Endothelial cell of umbilical vein (primary cell): ENCODE measurements at regions not wholly inside any gene's neighbourhood (a gene's known extent, or its start where the extent isn't known, plus 50 kb on each side); places are given as distances from the start of the nearest gene placed in this dataset.

Source experiments
- BruUV-seq: library from RNA; stranded (reverse); fragments of 400-500 nt; replicated peaks from 2 replicates; lab custom pipeline; 2021; lab: Mats Ljungman, UMichigan
- CTCF ChIA-PET: fragments of 300-600, 350-600 bp; sonication (Branson Sonifier 250); formaldehyde crosslinking; loops from one replicate; lab custom pipeline; 2021; ENCODE audit warnings: antibody characterized with exemption, inconsistent platforms; lab: Charles Lee
- POLR2A ChIA-PET: fragments of 300-600, 350-600 bp; sonication (Branson Sonifier 250); formaldehyde crosslinking; loops from one replicate; lab custom pipeline; 2021; ENCODE audit warnings: antibody characterized with exemption, inconsistent platforms; lab: Charles Lee
- DNase-seq: peaks from one replicate; pipeline ENCODE4 v3.0.0-alpha.2; 2011; ENCODE audit warnings: low read depth, low spot score
- FAIRE-seq: peaks from 2 replicates; lab custom pipeline; 2011; peaks lifted over from hg19 to GRCh38; lab: Jason Lieb, UNC
- H2AFZ ChIP-seq: 2 replicates; pipeline ENCODE4 v1.6.0; 2012; ENCODE audit warnings: low read depth, low read length, control low read depth, inconsistent platforms
- H3K27ac ChIP-seq: 2 replicates; pipeline ENCODE4 v1.5.1; 2011; ENCODE audit warnings: low read depth, mild to moderate bottlenecking, control low read depth, low read length, moderate library complexity; ENCODE audit not compliant: insufficient read depth
- H3K27me3 ChIP-seq, 2 experiments: 2 replicates each; pipeline versions ENCODE4 v1.6.0 to v1.6.1; 2011; ENCODE audit warnings: low read length in 2 of 2, mixed read lengths in 1 of 2; ENCODE audit not compliant: control insufficient read depth in 2 of 2, insufficient read depth in 2 of 2
- H3K36me3 ChIP-seq, 2 experiments: 2 replicates in 1 of 2; 3 replicates in 1 of 2; pipeline ENCODE4 v1.5.1; 2011; ENCODE audit warnings: low read length in 2 of 2, mild to moderate bottlenecking in 1 of 2, moderate library complexity in 1 of 2; ENCODE audit not compliant: control insufficient read depth in 2 of 2, insufficient read depth in 2 of 2; ENCODE audit errors: extremely low read depth in 1 of 2
- H3K4me1 ChIP-seq: 3 replicates; pipeline ENCODE4 v1.5.1; 2011; ENCODE audit warnings: mild to moderate bottlenecking, low read length; ENCODE audit not compliant: control insufficient read depth, insufficient read depth; ENCODE audit errors: extremely low read depth
- H3K4me2 ChIP-seq: 2 replicates; pipeline ENCODE4 v1.6.1; 2011; ENCODE audit warnings: low read length, control low read depth, mixed read lengths; ENCODE audit not compliant: insufficient read depth
- H3K4me3 ChIP-seq, 3 experiments: fragments of 200-600 bp in 1 of 3; sonication (generic), shearing (Covaris generic) in 1 of 3; replicated peaks in 1 of 3; 2 replicates each; pipeline ENCODE4 v1.5.1; 2011 to 2016; ENCODE audit warnings: control low read depth in 3 of 3, low read length in 3 of 3, mild to moderate bottlenecking in 2 of 3, inconsistent platforms in 1 of 3, low read depth in 1 of 3, moderate library complexity in 1 of 3; ENCODE audit not compliant: insufficient read depth in 1 of 3
- H3K79me2 ChIP-seq: 2 replicates; pipeline ENCODE4 v1.6.0; 2012; ENCODE audit warnings: low read length, inconsistent platforms; ENCODE audit not compliant: control insufficient read depth, insufficient read depth
- H3K9ac ChIP-seq: replicated peaks from 2 replicates; pipeline ENCODE3; 2011; ENCODE audit warnings: low read length, control low read depth; ENCODE audit not compliant: insufficient read depth; ENCODE audit errors: extremely low read depth
- H3K9me1 ChIP-seq: replicated peaks from 3 replicates; pipeline ENCODE4 v1.6.0; 2011; ENCODE audit warnings: mild to moderate bottlenecking, low read length; ENCODE audit not compliant: control insufficient read depth, insufficient read depth; ENCODE audit errors: extremely low read depth
- H3K9me3 ChIP-seq: replicated peaks from 2 replicates; pipeline ENCODE4 v1.5.1; 2012; ENCODE audit warnings: low read length, inconsistent platforms; ENCODE audit not compliant: control insufficient read depth, insufficient read depth
- H4K20me1 ChIP-seq: replicated peaks from 2 replicates; pipeline ENCODE3; 2011; ENCODE audit warnings: mild to moderate bottlenecking, low read length; ENCODE audit not compliant: control insufficient read depth, insufficient read depth; ENCODE audit errors: extremely low read depth
- CTCF ChIP-seq, 2 donors: IDR thresholded peaks; 1 replicate in 1 of 2; 2 replicates in 1 of 2; pipeline ENCODE4 v1.5.1; 2011; ENCODE audit warnings: low read length in 2 of 2, mild to moderate bottlenecking in 2 of 2, moderate library complexity in 2 of 2, control low read depth in 1 of 2, inconsistent platforms in 1 of 2, low read depth in 1 of 2; ENCODE audit not compliant: insufficient read depth in 1 of 2; ENCODE audit errors: extremely low read depth in 1 of 2
- EZH2 ChIP-seq: IDR thresholded peaks from 2 replicates; pipeline ENCODE4 v1.6.1; 2012; ENCODE audit warnings: borderline replicate concordance, low read depth, mild to moderate bottlenecking, moderate library complexity, low read length, inconsistent platforms; ENCODE audit not compliant: severe bottlenecking
- FOS ChIP-seq: IDR thresholded peaks from 2 replicates; pipeline ENCODE4 v1.6.1; 2011; ENCODE audit warnings: mild to moderate bottlenecking, low read length, moderate library complexity, borderline replicate concordance; ENCODE audit not compliant: insufficient read depth
- GATA2 ChIP-seq: IDR thresholded peaks from 2 replicates; pipeline ENCODE4 v1.7.0; 2011; ENCODE audit warnings: low read depth, mild to moderate bottlenecking, moderate library complexity, mixed read lengths, low read length; ENCODE audit not compliant: insufficient read length, insufficient read depth
- JUN ChIP-seq: IDR thresholded peaks from 2 replicates; pipeline ENCODE4 v1.6.1; 2011; ENCODE audit warnings: borderline replicate concordance, low read depth; ENCODE audit not compliant: insufficient read length, insufficient read depth
- MAX ChIP-seq: IDR thresholded peaks from 2 replicates; pipeline ENCODE4 v1.6.1; 2011; ENCODE audit not compliant: insufficient read depth, insufficient read length
- MYC ChIP-seq: IDR thresholded peaks from one replicate; pipeline ENCODE4 v1.6.1; 2011; ENCODE audit warnings: mild to moderate bottlenecking, low read depth, low read length
- POLR2A ChIP-seq: IDR thresholded peaks from 2 replicates; pipeline ENCODE4 v1.6.1; 2012; ENCODE audit warnings: low read depth, mild to moderate bottlenecking, control low read depth, low read length
- POLR2AphosphoS5 ChIP-seq: IDR thresholded peaks from 2 replicates; pipeline ENCODE4 v1.6.1; 2012; ENCODE audit warnings: low read depth, mild to moderate bottlenecking, control low read depth, low read length, moderate library complexity; ENCODE audit not compliant: insufficient read depth
- dilution Hi-C: fragments of 300-500 bp; cut with MboI; formaldehyde crosslinking; loops from one replicate; pipeline ENCODE4 v1.15.0; 2019; ENCODE audit warnings: low sequenced_read_pairs; ENCODE audit not compliant: extremely low pct_ligation_motif_present
- intact Hi-C: fragments of 100-400 bp; cut with micrococcal nuclease; formaldehyde crosslinking; loops from one replicate; pipeline ENCODE4 v1.10.0; 2022

GRCh38 chr5:25339541-25339940, 694.8 kb upstream of the CDH10 start:
- BruUV-seq = no TSS peak
- FAIRE-seq = no peak
- Histone ChIP-seq H3K9ac (no peak overlapping the region), H3K27ac (no peak overlapping the region), H3K4me3 (no peak overlapping the region), H3K79me2 (no peaks in the 10 kb centered on the region), H4K20me1 (no peaks in the 10 kb centered on the region), H3K9me3 (no peaks in the 10 kb centered on the region), H3K27me3 (no peaks in the 10 kb centered on the region), H3K9me1 (no peaks in the 10 kb centered on the region), H3K36me3 (no peaks in the 10 kb centered on the region), H3K4me1 (no peaks in the 10 kb centered on the region), H2AFZ (no peak overlapping the region), H3K4me2 (no peak overlapping the region)
- DNase-seq = no peak
- TF ChIP-seq MYC (no peak), EZH2 (no peak), JUN (no peak), CTCF (IDR thresholded peaks at IDR 0.05; ENCODE audit: extremely low read depth in 1 of 2, insufficient read depth in 1 of 2, low read depth in 1 of 2, low read length in 2 of 2) (no peak), FOS (no peak), MAX (no peak), POLR2A (no peak), GATA2 (no peak), POLR2AphosphoS5 (no peak)
- dilution Hi-C loops = no loop called here
- ChIA-PET POLR2A (no interaction called here), CTCF (no interaction called here)
- intact Hi-C loops = no loop called here
